ENCODE measurements at regions not wholly inside any gene's neighbourhood (a gene's known extent, or its start where the extent isn't known, plus 50 kb on each side); places are given as distances from the start of the nearest gene placed in this dataset.

- 88 to 89% methylated on average over 2 of the region's 2 CpGs for WGBS, 2 donors
- TF ChIP-seq POLR2A (IDR thresholded peaks at IDR 0.05) (no peak), CTCF (IDR thresholded peaks at IDR 0.05) (no peak)
- Histone ChIP-seq H3K36me3 (no peaks in the 10 kb centered on the region), H3K27ac (no peak overlapping the region), H3K27me3 (no peaks in the 10 kb centered on the region), H3K9me3 (no peaks in the 10 kb centered on the region), H3K4me3 (replicated peaks in 1 of 3) (no peak overlapping the region), H3K4me1 (peaks cover 0 to 3% of the 10 kb centered on the region in 2 donors)
- intact Hi-C loops (cut with DNase I) = no loop called here
- DNase-seq = no peak
Observed at GRCh38 chr3:146783446-146783845, 178.3 kb upstream of the PLSCR5 start.

GRCh38 chr3:146781606-146782005, 176.5 kb upstream of the PLSCR5 start:
- H3K27ac ChIP-seq = no peak overlapping the region

GRCh38 chr3:146781059-146781458, 175.9 kb upstream of the PLSCR5 start:
- no peaks in the 10 kb centered on the region for H3K36me3 ChIP-seq
- TF ChIP-seq POLR2A (IDR thresholded peaks at IDR 0.05) = no peak
- H3K4me3 ChIP-seq (replicated peaks in 1 of 3) = no peak overlapping the region
- DNase-seq = no peak
- no peaks in the 10 kb centered on the region for H3K27me3 ChIP-seq
- H3K4me1 ChIP-seq = peaks cover 0 to 3% of the 10 kb centered on the region in 2 donors
- intact Hi-C loops (cut with DNase I) = no loop called here
- no peak overlapping the region for H3K27ac ChIP-seq
- H3K9me3 ChIP-seq = no peaks in the 10 kb centered on the region
- 55 to 57% methylated on average over 3 of the region's 3 CpGs for WGBS, 2 donors

More at GRCh38 chr3:146781606-146782005, 176.5 kb upstream of the PLSCR5 start:
- Histone ChIP-seq H3K9me3 (no peaks in the 10 kb centered on the region), H3K27me3 (no peaks in the 10 kb centered on the region), H3K4me1 (peaks cover 0 to 3% of the 10 kb centered on the region in 2 donors), H3K4me3 (replicated peaks in 1 of 3) (no peak overlapping the region), H3K36me3 (no peaks in the 10 kb centered on the region)
- WGBS, 2 donors = 61 to 64% methylated on average over 2 of the region's 2 CpGs
- intact Hi-C loops (cut with DNase I) = no loop called here
- DNase-seq = no peak
- TF ChIP-seq CTCF (IDR thresholded peaks at IDR 0.05) = no peak
- TF ChIP-seq POLR2A (IDR thresholded peaks at IDR 0.05) = no peak

- no peak overlapping the region for H3K4me3 ChIP-seq (replicated peaks in 1 of 3)
- no peak overlapping the region for H3K27ac ChIP-seq
- no peak for DNase-seq
- peaks cover 0 to 3% of the 10 kb centered on the region in 2 donors for H3K4me1 ChIP-seq
- H3K9me3 ChIP-seq = no peaks in the 10 kb centered on the region
- intact Hi-C loops (cut with DNase I) = no loop called here
- H3K27me3 ChIP-seq = no peaks in the 10 kb centered on the region
- TF ChIP-seq POLR2A (IDR thresholded peaks at IDR 0.05) (no peak), CTCF (IDR thresholded peaks at IDR 0.05) (no peak)
- WGBS, 2 donors = 85 to 89% methylated on average over 2 of the region's 2 CpGs
- no peaks in the 10 kb centered on the region for H3K36me3 ChIP-seq
Observed at GRCh38 chr3:146780251-146780650, 175.1 kb upstream of the PLSCR5 start.

GRCh38 chr3:146777941-146778340, 172.8 kb upstream of the PLSCR5 start:
- TF ChIP-seq POLR2A (IDR thresholded peaks at IDR 0.05) (no peak), CTCF (IDR thresholded peaks at IDR 0.05) (no peak)
- H3K27ac ChIP-seq = no peak overlapping the region
- DNase-seq = no peak
- H3K4me1 ChIP-seq = peaks cover 0 to 3% of the 10 kb centered on the region in 2 donors
- H3K36me3 ChIP-seq = no peaks in the 10 kb centered on the region
- intact Hi-C loops (cut with DNase I) = no loop called here
- H3K9me3 ChIP-seq = no peaks in the 10 kb centered on the region
- H3K27me3 ChIP-seq = no peaks in the 10 kb centered on the region
- H3K4me3 ChIP-seq (replicated peaks in 1 of 3) = no peak overlapping the region

GRCh38 chr3:146772211-146772743, 167.1 kb upstream of the PLSCR5 start:
- Histone ChIP-seq H3K36me3 (no peaks in the 10 kb centered on the region), H3K4me1 (no peaks in the 10 kb centered on the region), H3K27me3 (no peaks in the 10 kb centered on the region), H3K9me3 (no peaks in the 10 kb centered on the region), H3K27ac (no peak overlapping the region), H3K4me3 (replicated peaks in 1 of 3) (no peak overlapping the region)
- WGBS, 2 donors = 95 to 96% methylated on average over 22 to 23 of the region's 34 CpGs
- intact Hi-C loops (cut with DNase I) = no loop called here
- DNase-seq = no peak
- no peak for TF ChIP-seq POLR2A (IDR thresholded peaks at IDR 0.05)
- no peak for TF ChIP-seq CTCF (IDR thresholded peaks at IDR 0.05)

All from thyroid gland (tissue), 4 donors.